ENCODE measurements at regions not wholly inside any gene's neighbourhood (a gene's known extent, or its start where the extent isn't known, plus 50 kb on each side); places are given as distances from the start of the nearest gene placed in this dataset.
A peak's percentile ranks its signal among the peaks of the same experiment; 100 is the strongest.

- no peak for TF ChIP-seq ZNF407 (CRISPR knock-in tag; IDR thresholded peaks at IDR 0.05; ENCODE audit: not compliant biosample characterization)
- TF ChIP-seq MNT (IDR thresholded peaks at IDR 0.05), result no peak
- peak; percentile 94 for TF ChIP-seq PITX1 (CRISPR knock-in tag; IDR thresholded peaks at IDR 0.05)
- peak; percentile 98 for TF ChIP-seq TEAD3 (CRISPR knock-in tag; optimal IDR thresholded peaks at IDR 0.05; ENCODE audit: borderline replicate concordance)
- TF ChIP-seq ZBTB7B (CRISPR knock-in tag; IDR thresholded peaks at IDR 0.05), result peak; percentile 99
- TF ChIP-seq SRSF9 (IDR thresholded peaks at IDR 0.05; ENCODE audit: borderline replicate concordance, insufficient read depth, low read depth, low read length, poor library complexity, severe bottlenecking), result no peak
- TF ChIP-seq THYN1 (CRISPR knock-in tag; IDR thresholded peaks at IDR 0.05; ENCODE audit: borderline replicate concordance, low read depth), result peak; percentile 99
- TF ChIP-seq ZNF563 (CRISPR knock-in tag; IDR thresholded peaks at IDR 0.05), result peak; percentile 7; the same call in 1 of the 2 replicates
- TF ChIP-seq PHF21A (CRISPR knock-in tag; IDR thresholded peaks at IDR 0.05), result peak; percentile 92
- TF ChIP-seq NFKBIZ (CRISPR knock-in tag; IDR thresholded peaks at IDR 0.05), result peak; percentile 84
- TF ChIP-seq NR2F1 (CRISPR knock-in tag; IDR thresholded peaks at IDR 0.05), result peak in 1 of 2 experiments; percentile 86; a peak in 3 of 4 replicates
- TF ChIP-seq ZEB1 (IDR thresholded peaks at IDR 0.05; ENCODE audit: insufficient replicate concordance, low read depth), result no peak
- no peak for TF ChIP-seq ZSCAN22 (CRISPR knock-in tag; IDR thresholded peaks at IDR 0.05)
- TF ChIP-seq AGO1 (IDR thresholded peaks at IDR 0.05; ENCODE audit: low read depth, low read length, poor library complexity, severe bottlenecking), result peak; percentile 54
- TF ChIP-seq JUND (CRISPR knock-in tag; IDR thresholded peaks at IDR 0.05), result peak; percentile 71; the same call in 1 of the 2 replicates
- peak; percentile 79; the same call in 1 of the 2 replicates for TF ChIP-seq NAIF1 (CRISPR knock-in tag; IDR thresholded peaks at IDR 0.05; ENCODE audit: borderline replicate concordance)
- no peak for TF ChIP-seq ZNF644 (CRISPR knock-in tag; IDR thresholded peaks at IDR 0.05; ENCODE audit: low read depth)
- TF ChIP-seq IKZF1 (IDR thresholded peaks at IDR 0.05), result no peak
- peak; percentile 83; the same call in 1 of the 2 replicates for TF ChIP-seq CREBL2 (CRISPR knock-in tag; IDR thresholded peaks at IDR 0.05; ENCODE audit: borderline replicate concordance)
- no peak for TF ChIP-seq TP53 (CRISPR knock-in tag; conservative IDR thresholded peaks at IDR 0.05)
These were observed 88.3 kb upstream of the GSE1 start (continued) for GRCh38 chr16:85524630-85525419.
